Activated CD4-positive, alpha-beta T cell treated with anti-CD3 and anti-CD28 coated beads for 36 hours (primary cell): ENCODE measurements at regions not wholly inside any gene's neighbourhood (a gene's known extent, or its start where the extent isn't known, plus 50 kb on each side); places are given as distances from the start of the nearest gene placed in this dataset.
"Not testable (repeated sequence)": the region's sequence is repeated elsewhere in the genome, so short reads cannot be mapped to it uniquely, and the experiment has no call there.

ENCODE experiments used
- ATAC-seq: fragments of 200-7000 bp; cut with Tn5 transposase; one replicate; pipeline ENCODE4 v1.10.0; 2021; ENCODE audit warnings: mild to moderate bottlenecking, moderate library complexity
- CTCF ChIA-PET: fragments of 350-600 bp; sonication (Branson Sonifier 250); formaldehyde crosslinking; loops from one replicate; lab custom pipeline; 2021; ENCODE audit warnings: antibody characterized with exemption; lab: Charles Lee
- POLR2A ChIA-PET: fragments of 350-600 bp; sonication (Branson Sonifier 250); formaldehyde crosslinking; loops from one replicate; lab custom pipeline; 2021; ENCODE audit warnings: antibody characterized with exemption, inconsistent platforms; lab: Charles Lee
- DNase-seq: peaks from one replicate; pipeline ENCODE4 v3.0.0-alpha.2; 2020
- H3K27ac Mint-ChIP-seq: one replicate; pipeline ENCODE4 v1.8.0; 2021; ENCODE audit warnings: mixed read lengths
- H3K27me3 Mint-ChIP-seq: one replicate; pipeline ENCODE4 v1.8.0; 2021; ENCODE audit warnings: mixed read lengths
- H3K36me3 Mint-ChIP-seq: one replicate; pipeline ENCODE4 v1.8.0; 2021; ENCODE audit warnings: low read depth, mixed read lengths
- H3K4me1 Mint-ChIP-seq: one replicate; pipeline ENCODE4 v1.8.0; 2021; ENCODE audit warnings: mixed read lengths
- H3K4me3 Mint-ChIP-seq: one replicate; pipeline ENCODE4 v1.8.0; 2021; ENCODE audit warnings: mild to moderate bottlenecking, moderate library complexity, mixed read lengths
- H3K9me3 Mint-ChIP-seq: one replicate; pipeline ENCODE4 v1.8.0; 2021; ENCODE audit warnings: low read depth, mixed read lengths
- intact Hi-C, 2 experiments: fragments of 100-400 bp; cut with DNase I in 1 of 2; cut with micrococcal nuclease in 1 of 2; formaldehyde crosslinking; loops; one replicate each; pipeline versions ENCODE4 v1.14.2 to v1.15.1; 2022 to 2024; cut with DNase I, micrococcal nuclease

DNA sequence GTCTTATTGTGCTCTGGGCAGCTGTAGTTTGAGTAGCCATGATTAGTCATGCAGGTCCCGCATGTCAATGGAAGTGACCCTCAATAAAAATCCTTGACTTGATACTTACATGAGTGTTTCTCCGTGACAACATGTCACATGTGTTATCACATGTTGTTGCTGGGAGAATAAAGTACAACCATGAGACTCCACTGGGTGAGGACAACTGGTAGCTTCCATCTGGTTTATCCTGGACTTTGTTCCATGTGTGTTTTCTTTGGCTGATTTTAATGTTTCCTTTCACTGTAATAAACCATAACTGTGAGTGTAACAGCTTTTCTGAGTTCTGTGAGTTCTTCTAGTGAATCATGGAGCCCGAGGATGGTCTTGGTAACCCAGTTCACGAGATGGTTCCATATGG is 63.1 kb upstream of the NDN start:
- ChIA-PET CTCF (no interaction called here), POLR2A (no interaction called here)
- Mint-ChIP-seq H3K27me3 (no peaks in the 10 kb centered on the region), H3K36me3 (no peaks in the 10 kb centered on the region), H3K27ac (no peak overlapping the region), H3K4me1 (no peaks in the 10 kb centered on the region), H3K4me3 (no peak overlapping the region), H3K9me3 (peaks cover 2% of the 10 kb centered on the region)
- intact Hi-C loops = no loop called here
- no peak for DNase-seq
- no peak for ATAC-seq

DNA sequence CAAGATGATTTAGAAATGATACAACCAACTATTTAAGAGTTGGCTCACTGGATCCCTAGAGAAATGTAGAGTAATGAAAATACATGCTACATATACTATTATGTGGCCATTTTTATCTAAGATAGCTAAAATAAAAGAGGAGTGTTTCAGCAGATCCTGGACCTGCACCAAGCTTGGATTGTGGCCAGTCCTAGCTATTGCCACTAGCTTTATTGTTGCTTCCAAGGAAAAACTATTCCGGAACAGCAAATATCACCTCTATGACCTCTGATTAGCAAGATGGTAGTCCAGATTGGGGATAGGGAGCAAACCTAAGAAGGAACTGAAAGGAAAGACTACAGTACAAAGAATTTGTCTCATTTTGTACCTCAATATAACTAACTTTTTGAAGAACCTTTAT is 63.7 kb upstream of the NDN start:
- POLR2A ChIA-PET = no interaction called here
- CTCF ChIA-PET = no interaction called here
- DNase-seq = no peak
- Mint-ChIP-seq H3K4me1 (no peaks in the 10 kb centered on the region), H3K36me3 (no peaks in the 10 kb centered on the region), H3K27ac (no peak overlapping the region), H3K9me3 (peaks cover 5% of the 10 kb centered on the region), H3K4me3 (no peak overlapping the region), H3K27me3 (no peaks in the 10 kb centered on the region)
- intact Hi-C loops = no loop called here
- ATAC-seq = no peak

DNA sequence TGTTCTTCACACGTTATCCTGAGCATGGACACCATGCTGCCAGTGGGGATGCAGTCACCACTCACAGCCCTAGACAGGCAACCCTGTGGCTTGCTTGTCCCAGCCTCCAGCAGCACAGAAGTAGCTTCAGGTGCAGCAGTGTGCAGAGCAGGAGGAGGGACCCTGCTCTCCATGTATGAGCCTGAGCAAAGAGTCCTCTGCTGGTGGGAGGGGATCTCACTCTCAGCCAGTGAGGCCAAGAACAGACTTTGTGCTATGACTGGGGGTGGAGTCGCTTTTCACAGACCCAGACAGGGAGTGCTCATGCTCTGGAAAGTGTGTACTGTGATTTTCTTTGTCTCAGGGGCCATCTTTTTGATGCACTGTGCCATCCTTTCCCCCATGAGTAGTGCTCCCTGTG is 66.1 kb upstream of the NDN start:
- H3K4me1 Mint-ChIP-seq = no peaks in the 10 kb centered on the region
- POLR2A ChIA-PET = no interaction called here
- DNase-seq (no peak), ATAC-seq (no peak)
- CTCF ChIA-PET = no interaction called here
- no peaks in the 10 kb centered on the region for H3K36me3 Mint-ChIP-seq
- H3K9me3 Mint-ChIP-seq = peaks cover 14% of the 10 kb centered on the region
- H3K27ac Mint-ChIP-seq = no peak overlapping the region
- H3K4me3 Mint-ChIP-seq = no peak overlapping the region
- intact Hi-C loops = no loop called here
- H3K27me3 Mint-ChIP-seq = no peaks in the 10 kb centered on the region

DNA sequence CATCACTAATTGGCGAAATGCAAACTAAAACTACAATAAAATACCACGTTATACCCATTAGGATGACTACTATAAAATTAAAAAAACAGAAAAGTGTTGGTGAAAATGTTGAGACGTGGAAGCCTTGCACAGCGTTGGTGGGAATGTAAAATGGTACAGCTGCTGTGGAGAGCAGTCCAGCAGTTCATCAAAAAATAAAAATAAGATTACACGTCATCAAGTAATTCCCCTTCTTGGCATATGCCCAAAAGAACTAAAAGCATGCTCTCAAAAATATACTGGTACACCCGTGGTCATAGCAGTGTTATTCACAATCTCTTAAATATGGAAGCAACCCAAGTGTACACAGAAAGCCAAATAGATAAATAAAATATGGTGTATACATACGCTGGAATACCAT is 71.8 kb upstream of the NDN start:
- Mint-ChIP-seq H3K36me3 (no peaks in the 10 kb centered on the region), H3K27ac (no peak overlapping the region), H3K4me3 (no peak overlapping the region), H3K27me3 (no peaks in the 10 kb centered on the region), H3K9me3 (peaks cover 19% of the 10 kb centered on the region), H3K4me1 (no peaks in the 10 kb centered on the region)
- no peak for ATAC-seq
- intact Hi-C loops = no loop called here
- DNase-seq = no peak
- CTCF ChIA-PET = no interaction called here
- POLR2A ChIA-PET = no interaction called here

DNA sequence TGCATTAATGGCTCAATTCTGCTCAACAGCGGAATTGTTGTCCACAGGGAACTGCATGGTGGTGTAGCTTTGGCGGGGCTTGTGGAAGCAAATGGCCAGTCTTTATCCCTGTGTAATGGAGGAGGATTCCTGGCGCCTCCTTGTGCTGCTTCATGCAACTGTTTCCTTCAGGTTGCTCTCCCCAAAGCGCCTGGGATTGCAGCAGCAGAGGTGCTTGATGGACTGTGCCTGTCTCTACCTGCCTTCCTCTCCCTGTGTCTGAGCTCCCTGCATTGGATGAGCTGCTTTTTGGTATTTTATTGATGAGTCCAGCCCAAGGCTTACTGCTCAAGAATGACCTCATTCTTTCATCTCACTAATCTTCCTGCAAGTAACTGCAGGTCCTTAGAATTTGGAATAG is 72.9 kb upstream of the NDN start:
- Mint-ChIP-seq H3K36me3 (no peaks in the 10 kb centered on the region), H3K4me1 (no peaks in the 10 kb centered on the region), H3K27me3 (no peaks in the 10 kb centered on the region), H3K4me3 (no peak overlapping the region), H3K27ac (no peak overlapping the region), H3K9me3 (peaks cover 23% of the 10 kb centered on the region)
- intact Hi-C loops = no loop called here
- ChIA-PET CTCF (no interaction called here), POLR2A (no interaction called here)
- ATAC-seq (no peak), DNase-seq (no peak)

DNA sequence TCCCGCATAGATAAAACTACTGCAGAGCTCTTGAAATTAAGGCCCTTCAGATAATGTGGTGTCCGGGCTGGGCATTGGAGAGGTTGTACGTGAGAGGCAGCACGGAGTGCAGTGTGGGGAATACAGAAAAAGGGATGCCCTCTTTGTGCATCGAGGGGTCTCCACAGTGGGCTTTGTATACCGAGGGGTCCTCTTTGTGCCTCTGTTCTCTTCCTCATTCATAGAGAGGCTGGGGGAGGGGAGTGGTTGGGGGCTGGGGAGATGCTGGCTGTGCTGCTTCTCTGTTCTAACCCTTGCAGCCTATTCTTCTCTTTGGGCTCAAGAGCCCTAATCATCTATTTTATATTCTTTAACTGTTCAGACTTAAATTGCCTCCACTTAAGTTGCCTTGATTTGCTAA is 74.3 kb upstream of the NDN start:
- Mint-ChIP-seq H3K36me3 (no peaks in the 10 kb centered on the region), H3K27me3 (no peaks in the 10 kb centered on the region), H3K27ac (no peak overlapping the region), H3K4me1 (no peaks in the 10 kb centered on the region), H3K9me3 (peaks cover 21% of the 10 kb centered on the region), H3K4me3 (no peak overlapping the region)
- DNase-seq (no peak), ATAC-seq (no peak)
- intact Hi-C loops = no loop called here
- ChIA-PET POLR2A (no interaction called here), CTCF (no interaction called here)

DNA sequence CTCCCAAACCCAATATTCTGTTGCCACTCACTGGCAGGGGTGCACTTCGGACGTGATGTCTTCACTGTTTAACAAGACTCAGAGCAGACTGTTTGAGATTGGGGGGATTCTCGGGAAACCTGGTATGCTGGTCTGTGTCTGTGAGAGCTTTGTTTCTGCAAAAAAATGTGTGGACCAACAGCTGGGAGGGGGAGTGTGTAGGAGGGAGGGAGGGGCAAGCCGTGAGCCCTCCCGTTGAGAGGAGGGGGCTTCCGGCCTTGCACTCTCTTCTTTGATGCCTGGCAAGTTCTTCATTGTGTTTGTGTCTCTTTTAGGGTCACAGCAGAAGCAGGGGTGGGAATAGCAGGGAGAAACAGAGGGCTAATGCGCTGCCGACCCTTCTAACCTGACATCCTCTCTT is 74.9 kb upstream of the NDN start:
- Mint-ChIP-seq H3K4me3 (no peak overlapping the region), H3K27ac (no peak overlapping the region), H3K4me1 (no peaks in the 10 kb centered on the region), H3K9me3 (peaks cover 18% of the 10 kb centered on the region), H3K36me3 (no peaks in the 10 kb centered on the region), H3K27me3 (no peaks in the 10 kb centered on the region)
- ChIA-PET CTCF (interaction anchor here (0.6 kb wide), 1 partner anchor 27 kb away, joined by 3 read pairs; no protein-coding TSS in a partner anchor), POLR2A (no interaction called here)
- DNase-seq (no peak), ATAC-seq (no peak)
- intact Hi-C loops = no loop called here

DNA sequence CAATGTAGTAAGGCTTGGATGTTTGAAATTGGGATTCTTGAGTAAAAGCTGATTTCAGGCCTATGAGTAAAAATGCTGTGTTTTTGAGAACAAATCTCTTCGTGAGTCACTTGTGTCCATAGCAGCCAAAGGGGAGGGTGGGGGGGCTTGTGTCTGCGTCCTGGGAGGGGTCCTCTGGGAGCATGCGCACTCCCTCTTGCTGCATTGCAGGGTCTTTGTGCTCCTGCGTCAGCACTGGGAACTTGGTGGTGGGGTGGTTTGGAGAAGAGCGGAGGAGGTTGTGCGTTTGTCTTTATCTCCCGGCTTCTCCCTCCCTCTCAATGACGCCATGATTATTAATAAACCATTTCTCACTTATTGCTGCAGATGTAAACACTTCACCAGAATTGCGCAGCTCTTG is 75.9 kb upstream of the NDN start:
- Mint-ChIP-seq H3K9me3 (peaks cover 17% of the 10 kb centered on the region), H3K4me1 (no peaks in the 10 kb centered on the region), H3K27me3 (no peaks in the 10 kb centered on the region), H3K4me3 (no peak overlapping the region), H3K36me3 (no peaks in the 10 kb centered on the region), H3K27ac (no peak overlapping the region)
- no peak for DNase-seq
- intact Hi-C loops = no loop called here
- ATAC-seq = no peak
- POLR2A ChIA-PET = no interaction called here
- CTCF ChIA-PET = no interaction called here

DNA sequence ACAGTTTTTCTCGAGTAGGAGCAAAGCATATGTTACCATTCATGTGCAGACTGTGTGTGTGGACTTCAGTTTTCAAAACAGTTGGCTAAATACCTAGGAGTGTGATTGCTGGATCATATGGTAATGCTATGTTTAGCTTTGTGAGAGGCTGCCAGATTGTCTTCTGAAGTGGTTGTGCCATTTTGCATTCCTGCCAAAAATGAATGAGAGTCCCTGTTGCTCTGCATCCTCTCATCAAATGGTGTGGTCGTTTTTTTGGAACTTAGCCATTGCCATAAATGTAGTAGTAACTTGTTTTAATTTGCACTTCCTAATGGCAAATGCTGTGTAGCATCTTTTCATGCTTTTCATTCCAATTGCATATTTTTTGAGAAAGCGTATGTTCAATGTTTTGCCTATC is 77.2 kb upstream of the NDN start:
- H3K27ac Mint-ChIP-seq = no peak overlapping the region
- DNase-seq (no peak), ATAC-seq (no peak)
- no peaks in the 10 kb centered on the region for H3K4me1 Mint-ChIP-seq
- no peak overlapping the region for H3K4me3 Mint-ChIP-seq
- no peaks in the 10 kb centered on the region for H3K27me3 Mint-ChIP-seq
- H3K9me3 Mint-ChIP-seq = peaks cover 20% of the 10 kb centered on the region
- POLR2A ChIA-PET = no interaction called here
- CTCF ChIA-PET = no interaction called here
- intact Hi-C loops = no loop called here
- no peaks in the 10 kb centered on the region for H3K36me3 Mint-ChIP-seq

DNA sequence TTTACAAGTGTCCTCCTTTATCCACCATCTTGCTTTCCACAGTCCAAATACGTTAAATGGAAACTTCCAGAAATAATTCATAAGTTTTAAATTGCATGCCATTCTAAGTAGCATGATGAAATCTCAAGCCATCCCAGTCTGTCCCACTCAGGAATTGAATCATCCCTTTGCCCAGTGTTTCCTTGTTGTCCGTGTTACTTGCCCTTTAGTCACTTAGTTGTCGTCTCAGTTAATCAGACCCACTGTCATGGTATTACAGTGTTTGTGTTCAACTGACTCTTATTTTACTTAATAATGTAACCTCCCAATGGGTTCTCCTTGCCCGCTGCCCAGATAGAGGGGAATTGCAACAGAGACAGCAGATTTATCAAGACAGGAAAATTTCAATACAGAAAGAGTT is 77.6 kb upstream of the NDN start:
- no peak for DNase-seq
- H3K36me3 Mint-ChIP-seq = no peaks in the 10 kb centered on the region
- POLR2A ChIA-PET = no interaction called here

DNA sequence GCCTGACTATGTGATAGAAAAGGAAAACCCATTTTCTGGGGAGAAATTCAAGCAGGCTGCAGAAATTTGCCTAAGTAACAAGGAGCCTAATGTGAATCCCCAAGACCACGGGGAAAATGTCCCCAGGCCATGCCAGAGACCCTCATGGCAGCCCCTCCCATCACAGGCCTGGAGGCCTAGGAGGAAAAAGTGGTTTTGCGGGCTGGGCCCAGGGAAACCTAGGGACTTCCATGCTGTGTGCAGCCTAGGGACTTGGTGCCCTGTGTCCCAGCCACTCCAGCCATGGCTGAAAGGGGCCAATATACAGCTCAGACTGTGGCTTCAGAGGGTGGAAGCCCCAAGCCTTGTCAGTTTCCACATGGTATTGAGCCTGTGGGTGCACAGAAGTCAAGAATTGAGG is 79.7 kb upstream of the NDN start:
- H3K4me3 Mint-ChIP-seq, H3K4me1 Mint-ChIP-seq, POLR2A ChIA-PET, H3K36me3 Mint-ChIP-seq, H3K27me3 Mint-ChIP-seq, DNase-seq, CTCF ChIA-PET, H3K27ac Mint-ChIP-seq, ATAC-seq, intact Hi-C loops: not testable (repeated sequence)
- peaks cover 21% of the 10 kb centered on the region for H3K9me3 Mint-ChIP-seq

More for the DNA sequence above, 77.6 kb upstream of the NDN start:
- no peak for ATAC-seq
- Mint-ChIP-seq H3K4me3 (no peak overlapping the region), H3K27me3 (no peaks in the 10 kb centered on the region), H3K4me1 (no peaks in the 10 kb centered on the region), H3K27ac (no peak overlapping the region), H3K9me3 (peaks cover 18% of the 10 kb centered on the region)
- intact Hi-C loops = no loop called here
- CTCF ChIA-PET = no interaction called here

DNA sequence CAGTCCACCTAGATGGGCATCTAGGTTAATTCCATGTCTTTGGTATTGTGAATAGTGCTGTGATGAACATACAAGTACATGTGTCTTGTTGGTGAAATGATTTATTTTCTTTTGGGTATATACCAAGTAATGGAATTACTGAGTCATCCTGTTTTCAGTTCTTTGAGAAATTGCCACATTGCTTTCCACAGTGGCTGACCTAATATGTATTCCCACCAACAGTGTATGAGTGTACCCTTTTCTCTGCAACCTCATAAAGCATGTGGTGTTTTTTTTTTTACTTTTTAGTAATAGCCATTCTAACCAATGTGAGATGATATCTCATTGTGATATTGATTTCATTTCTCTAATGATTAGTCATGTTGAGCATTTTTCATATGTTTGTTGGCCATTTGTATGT is 86.0 kb upstream of the NDN start:
- H3K36me3 Mint-ChIP-seq = no peaks in the 10 kb centered on the region
- ChIA-PET POLR2A (no interaction called here), CTCF (no interaction called here)
- no peaks in the 10 kb centered on the region for H3K27me3 Mint-ChIP-seq
- no peak for ATAC-seq
- H3K4me3 Mint-ChIP-seq = no peak overlapping the region
- H3K4me1 Mint-ChIP-seq = no peaks in the 10 kb centered on the region
- intact Hi-C loops = no loop called here
- peaks cover 27% of the 10 kb centered on the region for H3K9me3 Mint-ChIP-seq
- no peak overlapping the region for H3K27ac Mint-ChIP-seq
- no peak for DNase-seq
